ENCODE measurements at regions not wholly inside any gene's neighbourhood (a gene's known extent, or its start where the extent isn't known, plus 50 kb on each side); places are given as distances from the start of the nearest gene placed in this dataset.

- CTCF ChIA-PET, result no interaction called here
- POLR2A ChIA-PET, result no interaction called here
- no peak overlapping the region for H3K27ac Mint-ChIP-seq
- no peak for ATAC-seq
- H3K4me1 Mint-ChIP-seq (ENCODE audit: low read depth), result no peaks in the 10 kb centered on the region
- H3K27me3 Mint-ChIP-seq (ENCODE audit: low read depth), result no peaks in the 10 kb centered on the region
- H3K4me3 Mint-ChIP-seq, result no peak overlapping the region
- peaks cover 3% of the 10 kb centered on the region for H3K9me3 Mint-ChIP-seq (ENCODE audit: insufficient read depth)
- no peaks in the 10 kb centered on the region for H3K36me3 Mint-ChIP-seq (ENCODE audit: low read depth)
- no peak for DNase-seq
Observed at GRCh38 chr5:3740546-3741373, 145.1 kb downstream of the IRX1 start.

- ATAC-seq, result no peak
- CTCF ChIA-PET, result no interaction called here
- POLR2A ChIA-PET, result interaction anchor here (0.7 kb wide), 1 partner anchor 54 kb away, joined by 3 read pairs; no protein-coding TSS in a partner anchor
- H3K9me3 Mint-ChIP-seq (ENCODE audit: insufficient read depth), result peaks cover 3% of the 10 kb centered on the region
- no peak for DNase-seq
- no peaks in the 10 kb centered on the region for H3K27me3 Mint-ChIP-seq (ENCODE audit: low read depth)
- H3K36me3 Mint-ChIP-seq (ENCODE audit: low read depth), result no peaks in the 10 kb centered on the region
- H3K4me1 Mint-ChIP-seq (ENCODE audit: low read depth), result no peaks in the 10 kb centered on the region
- H3K4me3 Mint-ChIP-seq, result no peak overlapping the region
- H3K27ac Mint-ChIP-seq, result no peak overlapping the region
Observed at GRCh38 chr5:3741374-3741770, 145.7 kb downstream of the IRX1 start.

- Mint-ChIP-seq H3K27ac (no peak overlapping the region), H3K9me3 (ENCODE audit: insufficient read depth) (peaks cover 3% of the 10 kb centered on the region), H3K27me3 (ENCODE audit: low read depth) (no peaks in the 10 kb centered on the region), H3K36me3 (ENCODE audit: low read depth) (no peaks in the 10 kb centered on the region), H3K4me1 (ENCODE audit: low read depth) (no peaks in the 10 kb centered on the region), H3K4me3 (no peak overlapping the region)
- CTCF ChIA-PET, result no interaction called here
- POLR2A ChIA-PET, result no interaction called here
- DNase-seq (no peak), ATAC-seq (no peak)
Observed at GRCh38 chr5:3742750-3743149, 147.1 kb downstream of the IRX1 start.

- no peaks in the 10 kb centered on the region for H3K36me3 Mint-ChIP-seq (ENCODE audit: low read depth)
- H3K9me3 Mint-ChIP-seq (ENCODE audit: insufficient read depth), result no peaks in the 10 kb centered on the region
- ATAC-seq, result no peak
- POLR2A ChIA-PET, result no interaction called here
- no peaks in the 10 kb centered on the region for H3K4me1 Mint-ChIP-seq (ENCODE audit: low read depth)
- no peak for DNase-seq
- H3K27me3 Mint-ChIP-seq (ENCODE audit: low read depth), result no peaks in the 10 kb centered on the region
- CTCF ChIA-PET, result no interaction called here
- no peak overlapping the region for H3K4me3 Mint-ChIP-seq
- no peak overlapping the region for H3K27ac Mint-ChIP-seq
Observed at GRCh38 chr5:3751846-3752245, 156.2 kb downstream of the IRX1 start.

GRCh38 chr5:3778000-3778550, 182.4 kb downstream of the IRX1 start:
- H3K4me1 Mint-ChIP-seq (ENCODE audit: low read depth), result no peaks in the 10 kb centered on the region
- no peak overlapping the region for H3K27ac Mint-ChIP-seq
- no peaks in the 10 kb centered on the region for H3K36me3 Mint-ChIP-seq (ENCODE audit: low read depth)
- H3K4me3 Mint-ChIP-seq, result no peak overlapping the region
- DNase-seq (no peak), ATAC-seq (no peak)
- no peaks in the 10 kb centered on the region for H3K27me3 Mint-ChIP-seq (ENCODE audit: low read depth)
- ChIA-PET POLR2A (no interaction called here), CTCF (no interaction called here)
- H3K9me3 Mint-ChIP-seq (ENCODE audit: insufficient read depth), result no peaks in the 10 kb centered on the region

GRCh38 chr5:3778945-3779344, 183.3 kb downstream of the IRX1 start:
- Mint-ChIP-seq H3K4me3 (no peak overlapping the region), H3K27ac (no peak overlapping the region), H3K36me3 (ENCODE audit: low read depth) (no peaks in the 10 kb centered on the region), H3K27me3 (ENCODE audit: low read depth) (no peaks in the 10 kb centered on the region), H3K4me1 (ENCODE audit: low read depth) (no peaks in the 10 kb centered on the region), H3K9me3 (ENCODE audit: insufficient read depth) (no peaks in the 10 kb centered on the region)
- ATAC-seq (no peak), DNase-seq (no peak)
- CTCF ChIA-PET, result no interaction called here
- POLR2A ChIA-PET, result no interaction called here

GRCh38 chr5:3780278-3780677, 184.6 kb downstream of the IRX1 start:
- H3K4me3 Mint-ChIP-seq, result no peak overlapping the region
- no peak for DNase-seq
- ChIA-PET CTCF (no interaction called here), POLR2A (no interaction called here)
- no peaks in the 10 kb centered on the region for H3K36me3 Mint-ChIP-seq (ENCODE audit: low read depth)
- no peaks in the 10 kb centered on the region for H3K4me1 Mint-ChIP-seq (ENCODE audit: low read depth)
- no peaks in the 10 kb centered on the region for H3K27me3 Mint-ChIP-seq (ENCODE audit: low read depth)
- H3K27ac Mint-ChIP-seq, result no peak overlapping the region
- ATAC-seq, result no peak
- no peaks in the 10 kb centered on the region for H3K9me3 Mint-ChIP-seq (ENCODE audit: insufficient read depth)

GRCh38 chr5:3780907-3781306, 185.3 kb downstream of the IRX1 start:
- Mint-ChIP-seq H3K36me3 (ENCODE audit: low read depth) (no peaks in the 10 kb centered on the region), H3K4me1 (ENCODE audit: low read depth) (no peaks in the 10 kb centered on the region), H3K4me3 (no peak overlapping the region), H3K27ac (no peak overlapping the region), H3K27me3 (ENCODE audit: low read depth) (no peaks in the 10 kb centered on the region), H3K9me3 (ENCODE audit: insufficient read depth) (no peaks in the 10 kb centered on the region)
- DNase-seq, result no peak
- ATAC-seq, result no peak
- ChIA-PET POLR2A (no interaction called here), CTCF (no interaction called here)

- POLR2A ChIA-PET, result no interaction called here
- ATAC-seq, result no peak
- DNase-seq, result no peak
- Mint-ChIP-seq H3K27ac (no peak overlapping the region), H3K4me1 (ENCODE audit: low read depth) (no peaks in the 10 kb centered on the region), H3K4me3 (no peak overlapping the region), H3K36me3 (ENCODE audit: low read depth) (no peaks in the 10 kb centered on the region), H3K27me3 (ENCODE audit: low read depth) (no peaks in the 10 kb centered on the region), H3K9me3 (ENCODE audit: insufficient read depth) (no peaks in the 10 kb centered on the region)
- CTCF ChIA-PET, result no interaction called here
Observed at GRCh38 chr5:3784854-3785253, 189.2 kb downstream of the IRX1 start.

- no peak overlapping the region for H3K27ac Mint-ChIP-seq
- no peaks in the 10 kb centered on the region for H3K4me1 Mint-ChIP-seq (ENCODE audit: low read depth)
- no peaks in the 10 kb centered on the region for H3K36me3 Mint-ChIP-seq (ENCODE audit: low read depth)
- POLR2A ChIA-PET, result no interaction called here
- no peaks in the 10 kb centered on the region for H3K9me3 Mint-ChIP-seq (ENCODE audit: insufficient read depth)
- no peak for ATAC-seq
- DNase-seq, result no peak
- no peaks in the 10 kb centered on the region for H3K27me3 Mint-ChIP-seq (ENCODE audit: low read depth)
- H3K4me3 Mint-ChIP-seq, result no peak overlapping the region
- CTCF ChIA-PET, result no interaction called here
Observed at GRCh38 chr5:3786165-3786564, 190.5 kb downstream of the IRX1 start.

- no peaks in the 10 kb centered on the region for H3K27me3 Mint-ChIP-seq (ENCODE audit: low read depth)
- no peaks in the 10 kb centered on the region for H3K36me3 Mint-ChIP-seq (ENCODE audit: low read depth)
- ChIA-PET POLR2A (no interaction called here), CTCF (no interaction called here)
- no peaks in the 10 kb centered on the region for H3K9me3 Mint-ChIP-seq (ENCODE audit: insufficient read depth)
- ATAC-seq, result no peak
- no peak overlapping the region for H3K4me3 Mint-ChIP-seq
- no peak for DNase-seq
- H3K27ac Mint-ChIP-seq, result no peak overlapping the region
- no peaks in the 10 kb centered on the region for H3K4me1 Mint-ChIP-seq (ENCODE audit: low read depth)
Observed at GRCh38 chr5:3786891-3787430, 191.3 kb downstream of the IRX1 start.

GRCh38 chr5:3787604-3788003, 192.0 kb downstream of the IRX1 start:
- POLR2A ChIA-PET, result no interaction called here
- no peak overlapping the region for H3K4me3 Mint-ChIP-seq
- no peak overlapping the region for H3K27ac Mint-ChIP-seq
- H3K27me3 Mint-ChIP-seq (ENCODE audit: low read depth), result no peaks in the 10 kb centered on the region
- no peaks in the 10 kb centered on the region for H3K36me3 Mint-ChIP-seq (ENCODE audit: low read depth)
- ATAC-seq (no peak), DNase-seq (no peak)
- CTCF ChIA-PET, result no interaction called here
- H3K4me1 Mint-ChIP-seq (ENCODE audit: low read depth), result no peaks in the 10 kb centered on the region
- no peaks in the 10 kb centered on the region for H3K9me3 Mint-ChIP-seq (ENCODE audit: insufficient read depth)
